ENCODE measurements at regions not wholly inside any gene's neighbourhood (a gene's known extent, or its start where the extent isn't known, plus 50 kb on each side); places are given as distances from the start of the nearest gene placed in this dataset.

DNA sequence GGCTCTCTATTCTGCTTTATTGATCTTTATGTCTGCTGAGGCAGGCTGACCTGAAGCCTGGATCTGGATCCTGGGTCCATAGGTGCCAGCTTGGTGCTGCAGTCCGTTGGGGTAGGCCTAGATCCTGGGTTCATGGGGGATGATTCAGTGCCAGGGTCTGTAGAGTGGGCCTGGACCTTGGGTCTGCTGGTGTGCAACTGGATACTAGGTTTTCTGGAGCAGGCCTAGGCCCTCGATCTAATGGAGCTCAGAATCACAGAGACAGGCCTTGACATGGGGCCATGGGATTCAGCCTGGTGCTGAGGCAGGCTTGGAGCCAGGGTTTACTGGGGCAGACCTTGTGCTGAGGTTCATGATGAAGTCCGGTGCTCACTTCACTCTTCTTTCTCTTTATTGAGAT is 358.6 kb downstream of the TEX13C start:
- DNase-seq, result no peak
- no peaks in the 10 kb centered on the region for H3K27me3 ChIP-seq (ENCODE audit: control insufficient read depth, insufficient read depth, low read length, poor library complexity, severe bottlenecking)
- H3K4me1 ChIP-seq (ENCODE audit: control insufficient read depth, insufficient read depth, low read length), result no peaks in the 10 kb centered on the region
- no peak overlapping the region for H3K9ac ChIP-seq (ENCODE audit: extremely low read depth, low read length, poor library complexity, severe bottlenecking)
- Mint-ChIP-seq H3K4me1 (no peaks in the 10 kb centered on the region), H3K9me3 (peaks cover 27% of the 10 kb centered on the region), H3K36me3 (ENCODE audit: low read depth) (no peaks in the 10 kb centered on the region), H3K4me3 (no peak overlapping the region), H3K27ac (no peak overlapping the region), H3K27me3 (ENCODE audit: insufficient read depth) (no peaks in the 10 kb centered on the region)
- no peak overlapping the region for H3K4me3 ChIP-seq (ENCODE audit: low read length)
- H3K27ac ChIP-seq (ENCODE audit: low read depth, low read length), result no peak overlapping the region
- 83% methylated on average over 3 of the region's 3 CpGs; no CpG with 5 or more reads in 1 of the 2 experiments for WGBS, 2 experiments (ENCODE audit: insufficient coverage in 1 of 2, insufficient read length in 1 of 2)
- no peak for TF ChIP-seq CTCF (conservative IDR thresholded peaks at IDR 0.05)
- peaks cover 7% of the 10 kb centered on the region for H3K9me3 ChIP-seq (ENCODE audit: control insufficient read depth, low read length)
- no peaks in the 10 kb centered on the region for H3K36me3 ChIP-seq (ENCODE audit: control insufficient read depth, insufficient read depth, low read length)

GRCh38 chrX:125680366-125680765 is 360.7 kb downstream of the TEX13C start:
- TF ChIP-seq CTCF (conservative IDR thresholded peaks at IDR 0.05), result no peak
- Histone ChIP-seq H3K27me3 (ENCODE audit: control insufficient read depth, insufficient read depth, low read length, poor library complexity, severe bottlenecking) (no peaks in the 10 kb centered on the region), H3K9ac (ENCODE audit: extremely low read depth, low read length, poor library complexity, severe bottlenecking) (no peak overlapping the region), H3K27ac (ENCODE audit: low read depth, low read length) (no peak overlapping the region), H3K36me3 (ENCODE audit: control insufficient read depth, insufficient read depth, low read length) (no peaks in the 10 kb centered on the region), H3K4me1 (ENCODE audit: control insufficient read depth, insufficient read depth, low read length) (no peaks in the 10 kb centered on the region), H3K9me3 (ENCODE audit: control insufficient read depth, low read length) (peaks cover 2% of the 10 kb centered on the region), H3K4me3 (ENCODE audit: low read length) (no peak overlapping the region)
- no peaks in the 10 kb centered on the region for H3K27me3 Mint-ChIP-seq (ENCODE audit: insufficient read depth)
- no peaks in the 10 kb centered on the region for H3K36me3 Mint-ChIP-seq (ENCODE audit: low read depth)
- no peak for DNase-seq
- H3K4me1 Mint-ChIP-seq, result no peaks in the 10 kb centered on the region
- no peak overlapping the region for H3K27ac Mint-ChIP-seq
- no peak overlapping the region for H3K4me3 Mint-ChIP-seq
- peaks cover 34% of the 10 kb centered on the region for H3K9me3 Mint-ChIP-seq

DNA sequence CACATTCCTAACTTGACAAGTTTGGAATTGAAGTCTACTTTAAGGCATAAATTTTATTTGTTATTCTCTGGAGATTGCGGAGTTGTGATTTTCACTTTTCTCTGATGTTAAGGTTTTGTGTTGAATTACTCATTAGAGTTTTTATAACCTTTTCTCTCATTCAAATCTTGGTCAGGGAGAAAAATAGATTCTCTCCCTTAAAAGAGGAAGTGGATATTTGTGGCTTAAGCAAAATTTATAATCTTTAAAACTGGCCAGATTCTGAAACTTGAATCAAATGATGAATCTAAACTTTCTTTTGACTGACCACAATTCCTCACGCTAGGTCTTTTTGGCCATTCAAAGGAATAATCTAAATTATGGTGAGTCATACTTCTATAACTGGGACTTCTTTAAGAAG is 361.4 kb downstream of the TEX13C start:
- Histone ChIP-seq H3K27ac (ENCODE audit: low read depth, low read length) (no peak overlapping the region), H3K9me3 (ENCODE audit: control insufficient read depth, low read length) (no peaks in the 10 kb centered on the region), H3K9ac (ENCODE audit: extremely low read depth, low read length, poor library complexity, severe bottlenecking) (no peak overlapping the region), H3K4me1 (ENCODE audit: control insufficient read depth, insufficient read depth, low read length) (no peaks in the 10 kb centered on the region), H3K4me3 (ENCODE audit: low read length) (no peak overlapping the region), H3K27me3 (ENCODE audit: control insufficient read depth, insufficient read depth, low read length, poor library complexity, severe bottlenecking) (no peaks in the 10 kb centered on the region), H3K36me3 (ENCODE audit: control insufficient read depth, insufficient read depth, low read length) (no peaks in the 10 kb centered on the region)
- Mint-ChIP-seq H3K9me3 (peaks cover 27% of the 10 kb centered on the region), H3K4me1 (no peaks in the 10 kb centered on the region), H3K4me3 (no peak overlapping the region), H3K36me3 (ENCODE audit: low read depth) (no peaks in the 10 kb centered on the region), H3K27ac (no peak overlapping the region), H3K27me3 (ENCODE audit: insufficient read depth) (no peaks in the 10 kb centered on the region)
- DNase-seq, result no peak
- 88% methylated on average over 1 of the region's 2 CpGs; no CpG with 5 or more reads in 1 of the 2 experiments for WGBS, 2 experiments (ENCODE audit: insufficient coverage in 1 of 2, insufficient read length in 1 of 2)
- TF ChIP-seq CTCF (conservative IDR thresholded peaks at IDR 0.05), result no peak

Data from endodermal cell (in vitro differentiated cells).